Muscle layer of duodenum (tissue), 2 donors: ENCODE measurements at regions not wholly inside any gene's neighbourhood (a gene's known extent, or its start where the extent isn't known, plus 50 kb on each side); places are given as distances from the start of the nearest gene placed in this dataset.

Experiments
- H3K27ac ChIP-seq: one replicate; pipeline ENCODE4 v1.7.0; 2013; ENCODE audit warnings: mild to moderate bottlenecking, low read length
- H3K27me3 ChIP-seq: one replicate; pipeline ENCODE4 v1.7.0; 2013; ENCODE audit warnings: low read depth, mild to moderate bottlenecking, control low read depth, low read length
- H3K36me3 ChIP-seq, 2 donors: one replicate each; pipeline ENCODE4 v1.7.0; 2013; ENCODE audit warnings: low read length in 2 of 2, control low read depth in 1 of 2, mild to moderate bottlenecking in 1 of 2; ENCODE audit not compliant: insufficient read depth in 2 of 2, control insufficient read depth in 1 of 2
- H3K4me1 ChIP-seq, 2 donors: one replicate each; pipeline ENCODE4 v1.7.0; 2013; ENCODE audit warnings: low read length in 2 of 2, mild to moderate bottlenecking in 2 of 2, control low read depth in 1 of 2, moderate library complexity in 1 of 2; ENCODE audit not compliant: insufficient read depth in 2 of 2, control insufficient read depth in 1 of 2
- H3K4me3 ChIP-seq, 2 donors: one replicate each; pipeline ENCODE4 v1.7.0; 2013; ENCODE audit warnings: low read length in 2 of 2, low read depth in 1 of 2, mild to moderate bottlenecking in 1 of 2
- H3K9me3 ChIP-seq, 2 donors: one replicate each; pipeline ENCODE4 v1.7.0; 2013; ENCODE audit warnings: low read length in 2 of 2, control low read depth in 1 of 2, mild to moderate bottlenecking in 1 of 2; ENCODE audit not compliant: control insufficient read depth in 1 of 2
- donor health status: healthy.

- no peaks in the 10 kb centered on the region for H3K27me3 ChIP-seq
Observed at GRCh38 chr2:122868646-122869275, 1113.3 kb downstream of the TSN start.

GRCh38 chr2:122873951-122874350 lies 1118.5 kb downstream of the TSN start:
- H3K27me3 ChIP-seq: no peaks in the 10 kb centered on the region
- no peaks in the 10 kb centered on the region for H3K9me3 ChIP-seq
- H3K36me3 ChIP-seq: no peaks in the 10 kb centered on the region
- no peak overlapping the region for H3K4me3 ChIP-seq
- H3K4me1 ChIP-seq: no peaks in the 10 kb centered on the region
- H3K27ac ChIP-seq: no peak overlapping the region

More at GRCh38 chr2:122868646-122869275, 1113.3 kb downstream of the TSN start:
- Histone ChIP-seq H3K4me1 (no peaks in the 10 kb centered on the region), H3K27ac (no peak overlapping the region), H3K36me3 (no peaks in the 10 kb centered on the region), H3K9me3 (no peaks in the 10 kb centered on the region), H3K4me3 (no peak overlapping the region)

GRCh38 chr2:122875091-122875865 lies 1119.8 kb downstream of the TSN start:
- no peak overlapping the region for H3K27ac ChIP-seq
- H3K4me1 ChIP-seq: no peaks in the 10 kb centered on the region
- H3K27me3 ChIP-seq: no peaks in the 10 kb centered on the region
- H3K36me3 ChIP-seq: no peaks in the 10 kb centered on the region
- H3K9me3 ChIP-seq: no peaks in the 10 kb centered on the region
- no peak overlapping the region for H3K4me3 ChIP-seq

- Histone ChIP-seq H3K9me3 (no peaks in the 10 kb centered on the region), H3K4me1 (no peaks in the 10 kb centered on the region), H3K27ac (no peak overlapping the region), H3K36me3 (no peaks in the 10 kb centered on the region), H3K4me3 (no peak overlapping the region), H3K27me3 (no peaks in the 10 kb centered on the region)
Observed at GRCh38 chr2:122883849-122884248, 1128.4 kb downstream of the TSN start.

GRCh38 chr2:122884889-122885288 lies 1129.4 kb downstream of the TSN start:
- Histone ChIP-seq H3K4me1 (no peaks in the 10 kb centered on the region), H3K4me3 (no peak overlapping the region), H3K36me3 (no peaks in the 10 kb centered on the region), H3K27ac (no peak overlapping the region), H3K27me3 (no peaks in the 10 kb centered on the region), H3K9me3 (no peaks in the 10 kb centered on the region)

- Histone ChIP-seq H3K27me3 (no peaks in the 10 kb centered on the region), H3K9me3 (no peaks in the 10 kb centered on the region), H3K27ac (no peak overlapping the region)
Observed at GRCh38 chr2:122885436-122885835, 1130.0 kb downstream of the TSN start.

GRCh38 chr2:122886479-122887145 lies 1131.2 kb downstream of the TSN start:
- Histone ChIP-seq H3K4me1 (no peaks in the 10 kb centered on the region), H3K4me3 (no peak overlapping the region), H3K36me3 (no peaks in the 10 kb centered on the region), H3K9me3 (no peaks in the 10 kb centered on the region), H3K27me3 (no peaks in the 10 kb centered on the region), H3K27ac (no peak overlapping the region)

More at GRCh38 chr2:122885436-122885835, 1130.0 kb downstream of the TSN start:
- H3K4me1 ChIP-seq: no peaks in the 10 kb centered on the region
- no peak overlapping the region for H3K4me3 ChIP-seq
- no peaks in the 10 kb centered on the region for H3K36me3 ChIP-seq

- no peak overlapping the region for H3K27ac ChIP-seq
- H3K4me1 ChIP-seq: no peaks in the 10 kb centered on the region
- H3K9me3 ChIP-seq: no peaks in the 10 kb centered on the region
- H3K27me3 ChIP-seq: no peaks in the 10 kb centered on the region
- H3K4me3 ChIP-seq: no peak overlapping the region
- no peaks in the 10 kb centered on the region for H3K36me3 ChIP-seq
Observed at GRCh38 chr2:122899614-122900013, 1125.5 kb upstream of the CNTNAP5 start.

- Histone ChIP-seq H3K36me3 (no peaks in the 10 kb centered on the region), H3K4me1 (no peaks in the 10 kb centered on the region), H3K4me3 (no peak overlapping the region), H3K27ac (no peak overlapping the region), H3K27me3 (no peaks in the 10 kb centered on the region), H3K9me3 (no peaks in the 10 kb centered on the region)
Observed at GRCh38 chr2:122905431-122905830, 1119.7 kb upstream of the CNTNAP5 start.

GRCh38 chr2:122908159-122908558 lies 1116.9 kb upstream of the CNTNAP5 start:
- Histone ChIP-seq H3K27ac (no peak overlapping the region), H3K4me3 (no peak overlapping the region), H3K4me1 (no peaks in the 10 kb centered on the region), H3K27me3 (no peaks in the 10 kb centered on the region), H3K9me3 (no peaks in the 10 kb centered on the region), H3K36me3 (no peaks in the 10 kb centered on the region)

GRCh38 chr2:122927197-122927596 lies 1097.9 kb upstream of the CNTNAP5 start:
- H3K9me3 ChIP-seq: peaks cover 11 to 27% of the 10 kb centered on the region in 2 donors
- H3K27ac ChIP-seq: no peak overlapping the region
- no peaks in the 10 kb centered on the region for H3K4me1 ChIP-seq
- H3K4me3 ChIP-seq: no peak overlapping the region
- H3K27me3 ChIP-seq: no peaks in the 10 kb centered on the region
- H3K36me3 ChIP-seq: no peaks in the 10 kb centered on the region
